HG03521 (cell line): ENCODE measurements at regions not wholly inside any gene's neighbourhood (a gene's known extent, or its start where the extent isn't known, plus 50 kb on each side); places are given as distances from the start of the nearest gene placed in this dataset.
"Not testable (repeated sequence)": the region's sequence is repeated elsewhere in the genome, so short reads cannot be mapped to it uniquely, and the experiment has no call there.

Experiments used
- ATAC-seq: cut with Tn5 transposase; IDR thresholded peaks from one replicate; pipeline ENCODE4 v1.9.1; 2021; ENCODE audit warnings: mild to moderate bottlenecking, moderate library complexity; ENCODE audit not compliant: unreplicated experiment

GRCh38 chr18:78784861-78785260 lies 194.8 kb upstream of the SALL3 start:
- no peak for ATAC-seq

GRCh38 chr18:78785706-78786105 lies 193.9 kb upstream of the SALL3 start:
- no peak for ATAC-seq

GRCh38 chr18:78786776-78787175 lies 192.8 kb upstream of the SALL3 start:
- ATAC-seq: no peak

- no peak for ATAC-seq
Measured at GRCh38 chr18:78787751-78788150, 191.9 kb upstream of the SALL3 start.

- ATAC-seq: no peak
Measured at GRCh38 chr18:78788161-78788560, 191.5 kb upstream of the SALL3 start.

GRCh38 chr18:78789850-78790249 lies 189.8 kb upstream of the SALL3 start:
- ATAC-seq: no peak

GRCh38 chr18:78790511-78790910 lies 189.1 kb upstream of the SALL3 start:
- ATAC-seq: no peak

- no peak for ATAC-seq
Measured at GRCh38 chr18:78790960-78791359, 188.7 kb upstream of the SALL3 start.

GRCh38 chr18:78792094-78792493 lies 187.5 kb upstream of the SALL3 start:
- no peak for ATAC-seq

GRCh38 chr18:78792736-78793135 lies 186.9 kb upstream of the SALL3 start:
- no peak for ATAC-seq

- no peak for ATAC-seq
Measured at GRCh38 chr18:78793313-78794070, 186.1 kb upstream of the SALL3 start.

- no peak for ATAC-seq
Measured at GRCh38 chr18:78794071-78794430, 185.6 kb upstream of the SALL3 start.

- no peak for ATAC-seq
Measured at GRCh38 chr18:78796693-78797455, 182.7 kb upstream of the SALL3 start.

- no peak for ATAC-seq
Measured at GRCh38 chr18:78797499-78797898, 182.1 kb upstream of the SALL3 start.

GRCh38 chr18:78798402-78799175 lies 181.0 kb upstream of the SALL3 start:
- ATAC-seq: no peak

GRCh38 chr18:78799382-78800089 lies 180.1 kb upstream of the SALL3 start:
- ATAC-seq: no peak

- ATAC-seq: not testable (repeated sequence)
Measured at GRCh38 chr18:78800102-78800851, 179.3 kb upstream of the SALL3 start.

- no peak for ATAC-seq
Measured at GRCh38 chr18:78801011-78801410, 178.6 kb upstream of the SALL3 start.

- no peak for ATAC-seq
Measured at GRCh38 chr18:78803104-78803503, 176.5 kb upstream of the SALL3 start.
